Neural cell (in vitro differentiated cells): ENCODE measurements at regions not wholly inside any gene's neighbourhood (a gene's known extent, or its start where the extent isn't known, plus 50 kb on each side); places are given as distances from the start of the nearest gene placed in this dataset.

Experiments used
- H2AFZ ChIP-seq: fragments of 200-600, 300-800 bp; sonication (generic), shearing (Covaris generic); 2 replicates; pipeline ENCODE4 v1.6.0; 2014; ENCODE audit warnings: low read depth, mild to moderate bottlenecking, antibody characterized with exemption, low read length, moderate library complexity
- H3F3A ChIP-seq: fragments of 200-600 bp; shearing (Covaris generic); 2 replicates; pipeline ENCODE4 v1.6.1; 2016; ENCODE audit warnings: mild to moderate bottlenecking, moderate library complexity, mixed read lengths, antibody characterized with exemption, low read length; ENCODE audit not compliant: insufficient read depth, poor library complexity, severe bottlenecking
- H3K27ac ChIP-seq: fragments of 200-600, 300-800 bp; sonication (generic), shearing (Covaris generic); 2 replicates; pipeline ENCODE4 v1.5.1; 2014; ENCODE audit warnings: mild to moderate bottlenecking, low read length, moderate library complexity
- H3K27me3 ChIP-seq: fragments of 300-800, 200-600 bp; sonication (generic), shearing (Covaris generic); 2 replicates; pipeline ENCODE4 v1.6.0; 2014; ENCODE audit warnings: mild to moderate bottlenecking, low read depth, low read length, moderate library complexity; ENCODE audit not compliant: insufficient read depth
- H3K36me3 ChIP-seq: fragments of 300-800, 200-600 bp; sonication (generic), shearing (Covaris generic); 2 replicates; pipeline ENCODE4 v1.5.1; 2014; ENCODE audit warnings: mild to moderate bottlenecking, antibody characterized with exemption, low read length, moderate library complexity; ENCODE audit not compliant: insufficient read depth
- H3K4me2 ChIP-seq: fragments of 300-800, 200-600 bp; sonication (generic), shearing (Covaris generic); 2 replicates; pipeline ENCODE4 v1.6.0; 2014; ENCODE audit warnings: mild to moderate bottlenecking, low read length
- H3K4me3 ChIP-seq: fragments of 300-800, 200-600 bp; sonication (generic), shearing (Covaris generic); 2 replicates; pipeline ENCODE4 v1.5.1; 2014; ENCODE audit warnings: mild to moderate bottlenecking, low read length, moderate library complexity
- H3K79me2 ChIP-seq: fragments of 200-600 bp; shearing (Covaris generic); replicated peaks from 2 replicates; pipeline ENCODE4 v1.6.0; 2014; ENCODE audit warnings: mild to moderate bottlenecking, low read length, moderate library complexity; ENCODE audit not compliant: insufficient read depth
- H3K9ac ChIP-seq: fragments of 300-800, 200-600 bp; sonication (generic), shearing (Covaris generic); 2 replicates; pipeline ENCODE4 v1.6.1; 2016; ENCODE audit warnings: mild to moderate bottlenecking, low read length, mixed read lengths
- H3K9me2 ChIP-seq: fragments of 200-600 bp; shearing (Covaris generic); 2 replicates; pipeline ENCODE4 v1.6.1; 2016; ENCODE audit warnings: mild to moderate bottlenecking, low read length, mixed read lengths; ENCODE audit not compliant: insufficient read depth
- H3K9me3 ChIP-seq: fragments of 200-600, 300-800 bp; sonication (generic), shearing (Covaris generic); 2 replicates; pipeline ENCODE4 v1.6.1; 2016; ENCODE audit warnings: mild to moderate bottlenecking, mixed run types, low read length, moderate library complexity, mixed read lengths
- H4K20me1 ChIP-seq: fragments of 200-600 bp; shearing (Covaris generic); 2 replicates; pipeline ENCODE4 v1.6.1; 2016; ENCODE audit warnings: mild to moderate bottlenecking, mixed run types; ENCODE audit not compliant: insufficient read depth
- CTCF ChIP-seq: fragments of 450-650 bp; IDR thresholded peaks from 2 replicates; pipeline ENCODE4 v1.5.1; 2014; ENCODE audit warnings: antibody characterized with exemption, mild to moderate bottlenecking, moderate library complexity; ENCODE audit not compliant: poor library complexity, severe bottlenecking
- EP300 ChIP-seq: fragments of 450-650 bp; conservative IDR thresholded peaks from 2 replicates; pipeline ENCODE4 v1.6.1; 2014; ENCODE audit warnings: antibody characterized with exemption, mild to moderate bottlenecking, moderate library complexity; ENCODE audit not compliant: poor library complexity, severe bottlenecking
- EZH2 ChIP-seq: fragments of 200-600, 300-800 bp; shearing (Covaris generic), sonication (generic); IDR thresholded peaks from 2 replicates; pipeline ENCODE4 v1.6.1; 2014; ENCODE audit warnings: antibody characterized with exemption, low read length, borderline replicate concordance, mild to moderate bottlenecking; ENCODE audit not compliant: insufficient read depth, poor library complexity, severe bottlenecking
- MXI1 ChIP-seq: fragments of 450-650 bp; conservative IDR thresholded peaks from 2 replicates; pipeline ENCODE4 v1.6.1; 2014; ENCODE audit warnings: antibody characterized with exemption, mild to moderate bottlenecking; ENCODE audit not compliant: poor library complexity, severe bottlenecking
- POLR2AphosphoS5 ChIP-seq: IDR thresholded peaks from 2 replicates; pipeline ENCODE4 v1.6.1; 2012
- RAD21 ChIP-seq: fragments of 450-650 bp; conservative IDR thresholded peaks from 2 replicates; pipeline ENCODE4 v1.6.1; 2014; ENCODE audit warnings: antibody characterized with exemption, mild to moderate bottlenecking, moderate library complexity
- SMC3 ChIP-seq: fragments of 450-650 bp; conservative IDR thresholded peaks from 2 replicates; pipeline ENCODE4 v1.6.1; 2014; ENCODE audit warnings: antibody characterized with exemption, mild to moderate bottlenecking, moderate library complexity; ENCODE audit not compliant: poor library complexity
- TAF1 ChIP-seq: IDR thresholded peaks from 2 replicates; pipeline ENCODE4 v1.6.1; 2012; ENCODE audit warnings: low read depth
- TF ChIP-seq, protein P1 (sequence below): IDR thresholded peaks from 2 replicates; pipeline ENCODE4 v1.6.1; 2012; ENCODE audit warnings: borderline replicate concordance

GRCh38 chr13:90708128-90708527, 639.4 kb upstream of the MIR17HG start:
- no peak overlapping the region for H3K4me3 ChIP-seq
- no peak overlapping the region for H3K4me2 ChIP-seq
- H2AFZ ChIP-seq = no peak overlapping the region
- H3K9me2 ChIP-seq = no peaks in the 10 kb centered on the region
- H3K9me3 ChIP-seq = no peaks in the 10 kb centered on the region
- H3F3A ChIP-seq = no peaks in the 10 kb centered on the region
- no peaks in the 10 kb centered on the region for H3K36me3 ChIP-seq
- TF ChIP-seq MXI1 (no peak), RAD21 (no peak), SMC3 (no peak), EZH2 (no peak), EP300 (peak; percentile 61), CTCF (no peak), TAF1 (no peak), POLR2AphosphoS5 (peak; percentile 61)
- TF ChIP-seq, protein P1, sequence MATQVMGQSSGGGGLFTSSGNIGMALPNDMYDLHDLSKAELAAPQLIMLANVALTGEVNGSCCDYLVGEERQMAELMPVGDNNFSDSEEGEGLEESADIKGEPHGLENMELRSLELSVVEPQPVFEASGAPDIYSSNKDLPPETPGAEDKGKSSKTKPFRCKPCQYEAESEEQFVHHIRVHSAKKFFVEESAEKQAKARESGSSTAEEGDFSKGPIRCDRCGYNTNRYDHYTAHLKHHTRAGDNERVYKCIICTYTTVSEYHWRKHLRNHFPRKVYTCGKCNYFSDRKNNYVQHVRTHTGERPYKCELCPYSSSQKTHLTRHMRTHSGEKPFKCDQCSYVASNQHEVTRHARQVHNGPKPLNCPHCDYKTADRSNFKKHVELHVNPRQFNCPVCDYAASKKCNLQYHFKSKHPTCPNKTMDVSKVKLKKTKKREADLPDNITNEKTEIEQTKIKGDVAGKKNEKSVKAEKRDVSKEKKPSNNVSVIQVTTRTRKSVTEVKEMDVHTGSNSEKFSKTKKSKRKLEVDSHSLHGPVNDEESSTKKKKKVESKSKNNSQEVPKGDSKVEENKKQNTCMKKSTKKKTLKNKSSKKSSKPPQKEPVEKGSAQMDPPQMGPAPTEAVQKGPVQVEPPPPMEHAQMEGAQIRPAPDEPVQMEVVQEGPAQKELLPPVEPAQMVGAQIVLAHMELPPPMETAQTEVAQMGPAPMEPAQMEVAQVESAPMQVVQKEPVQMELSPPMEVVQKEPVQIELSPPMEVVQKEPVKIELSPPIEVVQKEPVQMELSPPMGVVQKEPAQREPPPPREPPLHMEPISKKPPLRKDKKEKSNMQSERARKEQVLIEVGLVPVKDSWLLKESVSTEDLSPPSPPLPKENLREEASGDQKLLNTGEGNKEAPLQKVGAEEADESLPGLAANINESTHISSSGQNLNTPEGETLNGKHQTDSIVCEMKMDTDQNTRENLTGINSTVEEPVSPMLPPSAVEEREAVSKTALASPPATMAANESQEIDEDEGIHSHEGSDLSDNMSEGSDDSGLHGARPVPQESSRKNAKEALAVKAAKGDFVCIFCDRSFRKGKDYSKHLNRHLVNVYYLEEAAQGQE = no peak
- H4K20me1 ChIP-seq = no peaks in the 10 kb centered on the region
- H3K79me2 ChIP-seq = no peaks in the 10 kb centered on the region
- no peaks in the 10 kb centered on the region for H3K27me3 ChIP-seq
- no peak overlapping the region for H3K9ac ChIP-seq
- no peak overlapping the region for H3K27ac ChIP-seq

GRCh38 chr13:90709319-90709718, 638.2 kb upstream of the MIR17HG start:
- Histone ChIP-seq H4K20me1 (no peaks in the 10 kb centered on the region), H3K9me3 (no peaks in the 10 kb centered on the region), H3K4me3 (no peak overlapping the region), H3K79me2 (no peaks in the 10 kb centered on the region), H3K4me2 (no peak overlapping the region), H2AFZ (no peak overlapping the region), H3F3A (no peaks in the 10 kb centered on the region), H3K9me2 (no peaks in the 10 kb centered on the region), H3K36me3 (no peaks in the 10 kb centered on the region), H3K27ac (no peak overlapping the region), H3K9ac (no peak overlapping the region), H3K27me3 (no peaks in the 10 kb centered on the region)
- TF ChIP-seq CTCF = no peak
- TF ChIP-seq MXI1 = no peak
- no peak for TF ChIP-seq EP300
- TF ChIP-seq TAF1 = no peak
- TF ChIP-seq SMC3 = no peak
- TF ChIP-seq, protein P1 = no peak
- TF ChIP-seq EZH2 = no peak
- TF ChIP-seq RAD21 = no peak
- TF ChIP-seq POLR2AphosphoS5 = no peak
